Upper lobe of left lung (tissue), 4 donors: ENCODE measurements at regions not wholly inside any gene's neighbourhood (a gene's known extent, or its start where the extent isn't known, plus 50 kb on each side); places are given as distances from the start of the nearest gene placed in this dataset.

ENCODE experiments used
- CTCF ChIP-seq, 6 experiments: fragments of 450-650 bp in 4 of 6; fragments of 200-600 bp in 2 of 6; sonication (generic) in 2 of 6; IDR thresholded peaks; one replicate each; pipeline ENCODE4 v1.5.1; 2016 to 2019; ENCODE audit warnings: antibody characterized with exemption in 6 of 6
- EP300 ChIP-seq, 4 donors: sonication (generic); formaldehyde crosslinking; IDR thresholded peaks; one replicate each; pipeline ENCODE4 v1.5.1; 2017; ENCODE audit warnings: antibody characterized with exemption in 4 of 4, control low read depth in 2 of 4
- POLR2A ChIP-seq, 4 donors: fragments of 450-650 bp; IDR thresholded peaks; one replicate each; pipeline ENCODE4 v1.5.1; 2016 to 2017; ENCODE audit warnings: antibody characterized with exemption in 4 of 4, mild to moderate bottlenecking in 2 of 4
- POLR2AphosphoS5 ChIP-seq, 2 donors: sonication (generic); formaldehyde crosslinking; IDR thresholded peaks; one replicate each; pipeline ENCODE4 v1.5.1; 2017; ENCODE audit warnings: antibody characterized with exemption in 2 of 2

GRCh38 chr17:78302478-78302877 is 57.4 kb downstream of the SOCS3 start:
- no peak for TF ChIP-seq CTCF (IDR thresholded peaks at IDR 0.05)
- TF ChIP-seq POLR2AphosphoS5 (IDR thresholded peaks at IDR 0.05) = no peak
- TF ChIP-seq EP300 (IDR thresholded peaks at IDR 0.05) = no peak
- no peak for TF ChIP-seq POLR2A (IDR thresholded peaks at IDR 0.05)
